ENCODE measurements at regions not wholly inside any gene's neighbourhood (a gene's known extent, or its start where the extent isn't known, plus 50 kb on each side); places are given as distances from the start of the nearest gene placed in this dataset.

DNA sequence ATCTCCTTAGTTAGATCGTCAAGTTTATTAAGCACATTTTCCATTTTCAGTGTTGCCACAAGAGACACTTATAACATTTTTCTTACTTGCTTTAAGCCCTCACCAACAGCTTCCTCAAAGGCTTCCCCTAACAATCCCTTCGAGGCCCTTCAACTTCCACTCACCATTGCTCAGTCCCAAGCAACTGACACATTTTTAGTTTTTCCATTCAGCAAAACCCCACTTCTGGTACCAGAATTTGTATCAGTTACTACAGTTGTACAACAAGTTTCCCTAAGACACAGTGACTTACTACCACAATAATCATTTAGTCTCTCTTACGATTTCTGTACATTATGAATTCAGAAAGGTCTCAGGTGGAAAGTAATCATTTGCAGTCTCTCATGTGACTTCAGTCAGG, 276.8 kb upstream of the PKN2 start:
- TF ChIP-seq CTCF (IDR thresholded peaks at IDR 0.05 in 8 of 11, conservative IDR thresholded peaks at IDR 0.05 in 3 of 11) (no peak), POLR2AphosphoS5 (IDR thresholded peaks at IDR 0.05) (no peak)
